ENCODE measurements at regions not wholly inside any gene's neighbourhood (a gene's known extent, or its start where the extent isn't known, plus 50 kb on each side); places are given as distances from the start of the nearest gene placed in this dataset.
"Not testable (repeated sequence)": the region's sequence is repeated elsewhere in the genome, so short reads cannot be mapped to it uniquely, and the experiment has no call there.

DNA sequence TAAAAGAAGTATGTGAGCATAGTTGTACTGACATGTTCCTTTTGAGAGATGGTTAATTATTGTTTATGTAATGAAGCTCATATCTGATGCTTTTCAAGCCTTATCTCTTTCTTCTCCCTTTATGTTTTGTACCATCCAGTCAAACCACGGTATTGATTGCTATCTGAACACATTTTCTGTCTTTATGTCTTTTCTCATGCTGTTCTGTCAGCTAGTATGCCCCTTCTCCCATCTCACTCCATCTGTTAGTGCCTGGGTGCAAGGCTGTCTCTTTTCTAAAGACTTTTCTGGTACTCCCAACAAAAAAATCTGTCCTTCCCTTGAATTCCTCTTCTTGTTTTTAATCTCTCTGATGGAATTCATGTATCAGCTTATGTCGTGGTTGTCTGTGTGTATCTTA is 883.8 kb upstream of the IGFBP7 start:
- DNase-seq = no peak

DNA sequence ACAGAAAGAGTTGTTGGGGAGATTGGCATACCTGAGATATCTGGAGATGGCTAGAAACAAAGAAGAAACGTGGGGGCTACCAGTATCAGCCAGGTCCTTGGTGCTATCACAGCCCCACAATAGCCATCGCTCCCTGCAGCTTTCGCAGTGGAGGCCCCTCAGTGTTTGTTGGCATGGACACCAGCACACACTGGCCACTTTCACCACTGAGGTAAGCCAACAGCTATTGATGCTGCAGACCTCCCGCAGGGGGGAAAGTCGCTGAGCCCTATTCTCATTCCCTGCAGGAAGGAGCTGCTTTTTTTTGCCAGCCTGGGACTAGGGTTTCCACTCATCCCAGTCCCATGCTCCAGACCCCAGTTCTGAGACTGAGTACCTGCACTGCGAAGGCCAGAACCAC is 879.2 kb upstream of the IGFBP7 start:
- DNase-seq = no peak

DNA sequence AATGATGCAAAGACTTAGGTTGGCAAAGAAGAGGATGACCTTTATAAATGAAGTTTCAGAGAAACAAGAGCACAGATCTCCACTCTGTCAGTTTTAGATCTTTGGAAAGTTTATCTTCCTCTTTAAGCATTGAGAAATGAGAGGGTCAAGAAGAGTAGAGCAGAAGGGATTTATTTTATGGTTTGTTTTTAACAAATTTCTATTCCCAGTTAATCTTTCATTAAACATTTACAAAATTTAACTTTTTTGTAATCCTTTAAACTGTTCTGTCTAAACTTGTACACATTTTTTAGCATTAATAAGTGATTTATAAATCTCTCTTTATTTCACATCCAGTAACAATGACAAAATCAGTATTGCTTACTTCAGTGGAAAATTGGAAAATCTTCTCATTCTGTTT is 875.0 kb upstream of the IGFBP7 start:
- no peak for DNase-seq

DNA sequence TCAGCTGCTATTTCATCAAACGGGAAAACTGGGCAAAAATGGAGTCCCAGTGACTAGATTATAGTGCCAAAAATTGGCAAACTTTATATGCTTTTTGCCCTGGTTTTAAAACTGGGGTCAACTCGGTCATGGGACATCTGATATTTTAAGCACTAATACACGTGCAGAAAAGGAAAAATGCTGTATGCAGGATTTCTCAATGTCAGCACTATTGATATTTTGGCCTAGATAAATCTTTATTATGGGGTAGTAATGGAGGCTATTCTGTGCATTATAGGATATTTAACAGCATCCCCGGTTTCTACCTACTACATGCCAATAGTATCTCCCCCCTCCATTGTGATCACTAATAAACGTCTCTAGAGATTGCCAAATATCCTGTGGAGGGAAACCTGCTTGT is 870.9 kb upstream of the IGFBP7 start:
- no peak for DNase-seq

DNA sequence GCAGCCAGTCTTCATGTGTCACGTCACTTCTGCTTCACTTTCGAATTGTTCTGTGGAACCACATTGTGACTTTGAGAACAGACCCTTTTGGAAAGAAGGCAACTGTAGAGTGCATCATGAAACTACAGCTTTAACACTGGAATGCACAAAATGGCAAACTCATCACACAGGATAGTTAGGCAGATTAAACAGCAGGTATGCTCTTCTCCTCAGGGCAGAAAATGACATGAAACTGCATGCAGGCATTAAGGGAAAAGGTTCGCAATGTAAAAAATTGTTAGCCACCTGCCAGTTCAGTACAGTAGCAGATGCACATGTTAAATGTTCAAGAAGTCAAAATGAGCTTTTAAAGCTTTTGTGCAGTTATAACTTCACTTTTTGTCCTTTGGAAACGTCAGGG is 864.6 kb upstream of the IGFBP7 start:
- no peak for DNase-seq

DNA sequence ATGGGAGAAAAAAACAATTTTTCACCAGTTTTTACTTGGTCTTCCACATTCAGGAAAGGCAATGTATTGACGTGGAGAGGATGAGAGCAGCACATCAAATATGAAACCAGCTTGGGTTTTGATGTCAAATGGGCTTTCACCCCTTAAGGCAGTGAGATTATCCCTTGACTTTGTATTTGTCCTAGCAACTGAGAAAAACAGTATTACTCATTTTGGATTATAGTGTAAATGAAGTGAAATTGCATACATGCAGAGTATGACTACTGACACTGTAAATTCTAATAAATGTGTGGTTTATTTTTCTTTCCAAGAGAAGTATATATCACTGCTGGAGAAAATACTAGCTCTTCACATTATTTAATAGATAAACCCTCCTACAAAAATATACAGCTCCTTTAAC is 863.6 kb upstream of the IGFBP7 start:
- DNase-seq = no peak

DNA sequence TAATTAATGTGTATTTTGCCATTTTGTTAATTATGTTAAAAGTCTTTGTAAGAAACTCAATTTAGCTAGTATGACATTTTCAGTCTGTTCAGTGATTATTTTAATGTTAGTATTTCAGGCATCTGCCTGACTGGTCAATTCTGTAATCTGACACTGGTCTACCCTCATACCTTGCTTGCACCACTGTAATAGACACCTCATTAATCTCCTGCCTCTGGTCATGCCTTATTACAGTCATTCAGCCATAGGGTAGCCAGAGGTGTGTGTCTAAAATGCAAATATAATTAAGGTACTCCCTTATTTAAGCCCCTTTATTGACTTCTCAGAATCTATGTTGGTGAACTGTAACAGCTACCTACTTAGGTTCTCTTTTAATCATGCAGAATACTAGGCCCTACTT is 861.1 kb upstream of the IGFBP7 start:
- DNase-seq = no peak

DNA sequence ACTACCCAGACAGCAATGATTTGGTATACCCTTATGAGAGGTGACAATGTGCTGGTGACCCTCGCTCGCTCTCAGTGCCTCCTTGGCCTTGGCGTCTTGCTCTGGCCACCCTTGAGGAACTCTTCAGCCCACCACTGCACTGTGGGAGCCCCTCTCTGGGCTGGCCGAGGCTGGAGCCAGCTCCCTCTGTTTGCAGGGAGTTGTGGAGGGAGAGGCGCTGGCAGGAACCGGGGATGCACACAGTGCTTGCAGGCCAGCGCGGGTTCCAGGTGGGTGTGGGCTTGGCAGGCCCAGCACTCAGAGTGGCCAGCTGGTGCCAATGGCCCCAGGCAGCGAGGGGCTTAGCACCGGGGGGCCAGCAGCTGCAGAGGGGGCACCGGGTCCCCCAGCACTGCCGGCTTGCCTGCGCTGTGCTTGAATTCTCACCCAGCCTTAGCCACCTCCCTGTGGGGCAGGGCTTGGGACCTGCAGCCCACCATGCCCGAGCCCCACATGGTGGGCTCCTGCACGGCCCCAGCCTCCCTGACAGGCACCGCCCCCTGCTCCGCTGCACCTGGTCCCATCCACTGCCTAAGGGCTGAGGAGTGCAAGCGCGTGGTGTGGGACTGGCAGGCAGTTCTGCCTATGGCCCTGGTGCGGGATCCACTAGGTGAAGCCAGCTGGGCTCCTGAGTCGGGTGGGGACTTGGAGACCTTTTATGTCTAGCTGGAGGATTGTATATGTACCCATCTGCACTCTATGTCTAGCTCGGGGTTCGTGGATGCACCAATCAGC is 857.0 kb upstream of the IGFBP7 start:
- DNase-seq = no peak

DNA sequence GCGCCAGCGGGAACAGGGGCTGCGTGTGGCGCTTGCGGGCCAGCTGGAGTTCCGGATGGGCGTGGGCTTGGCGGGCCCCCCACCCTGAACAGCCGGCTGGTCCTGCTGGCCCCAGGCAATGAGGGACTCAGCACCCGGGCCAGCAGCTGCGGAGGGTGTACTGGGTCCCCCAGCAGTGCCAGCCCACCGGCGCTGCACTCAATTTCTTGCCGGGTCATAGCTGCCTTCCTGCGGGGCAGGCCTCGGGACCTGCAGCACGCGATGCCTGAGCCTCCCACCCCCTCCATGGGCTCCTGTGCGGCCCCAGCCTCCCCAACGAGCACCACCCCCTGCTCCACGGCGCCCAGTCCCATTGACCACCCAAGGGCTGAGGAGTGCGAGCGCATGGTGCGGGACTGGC is 855.2 kb upstream of the IGFBP7 start:
- not testable (repeated sequence) for DNase-seq

DNA sequence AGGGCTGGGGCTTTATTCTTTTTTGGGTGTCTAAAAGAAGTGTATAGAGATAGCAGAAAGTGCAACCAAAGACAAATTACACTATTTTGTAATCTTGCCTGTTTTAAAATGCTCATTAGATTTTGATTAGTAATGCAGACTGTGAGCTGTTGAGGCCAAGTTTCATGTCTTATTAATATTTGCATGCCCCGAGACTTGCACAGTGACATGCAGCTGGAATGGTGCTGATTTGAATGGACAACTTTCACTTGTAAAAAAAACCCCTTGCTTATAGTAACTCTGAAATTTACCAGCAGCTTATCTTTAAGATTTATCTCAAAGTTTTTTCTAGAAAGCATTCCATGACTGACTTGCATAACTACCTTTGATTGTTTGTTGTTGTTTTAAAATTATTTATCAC is 835.1 kb upstream of the IGFBP7 start:
- DNase-seq = no peak

DNA sequence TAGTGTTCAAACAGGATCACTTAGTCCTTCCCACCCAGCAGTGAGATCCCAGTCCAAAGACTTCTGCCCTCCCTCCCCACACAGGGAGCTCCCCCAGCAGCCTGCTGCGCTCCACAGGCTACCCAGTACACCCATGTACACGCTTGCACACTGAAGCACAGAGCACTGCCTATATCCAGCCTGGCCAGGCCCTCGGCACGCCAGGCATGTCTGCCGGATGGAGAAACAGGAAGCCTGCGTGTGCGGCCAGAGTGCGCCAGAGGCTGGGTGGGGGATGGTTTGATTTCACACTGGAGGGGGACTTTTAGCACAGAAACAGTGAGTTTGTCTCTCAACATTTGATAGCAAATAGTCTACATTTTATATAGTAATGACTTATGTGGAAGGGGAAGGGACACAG is 833.5 kb upstream of the IGFBP7 start:
- no peak for DNase-seq

DNA sequence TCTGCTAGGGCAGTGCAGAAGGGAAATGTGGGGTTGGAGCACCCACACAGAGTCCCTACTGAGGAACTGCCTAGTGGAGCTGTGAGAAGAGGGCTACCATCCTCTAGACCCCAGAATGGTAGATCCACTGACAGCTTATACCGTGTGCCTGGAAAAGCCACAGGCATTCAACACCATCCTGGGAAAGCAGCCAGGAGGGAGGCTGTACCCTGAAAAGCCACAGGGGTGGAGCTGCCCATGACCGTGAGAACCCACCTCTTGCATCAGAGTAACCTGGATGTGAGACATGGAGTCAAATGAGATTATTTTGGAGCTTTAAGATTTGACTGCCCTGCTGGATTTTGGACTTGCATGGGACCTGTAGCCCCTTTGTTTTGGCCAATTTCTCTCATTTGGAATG is 827.1 kb upstream of the IGFBP7 start:
- not testable (repeated sequence) for DNase-seq

DNA sequence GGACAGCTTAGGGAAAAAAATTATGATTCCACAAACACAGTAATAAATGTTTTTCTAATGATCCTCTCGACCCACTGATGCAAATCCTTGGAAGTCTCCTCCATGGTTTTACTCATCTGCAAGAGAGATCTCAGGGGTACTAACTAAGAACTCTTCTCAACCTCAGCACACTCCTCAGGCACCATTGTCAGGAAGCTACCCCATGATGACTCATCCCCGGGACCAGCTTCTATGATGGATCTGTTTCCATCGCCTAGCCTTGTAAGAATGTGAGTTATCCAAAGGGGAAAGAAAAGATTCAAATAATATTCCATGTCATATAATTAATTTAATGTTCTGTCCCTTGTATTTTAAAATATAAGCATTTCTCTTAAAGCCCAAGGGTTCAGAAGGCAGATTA is 816.1 kb upstream of the IGFBP7 start:
- DNase-seq = no peak

DNA sequence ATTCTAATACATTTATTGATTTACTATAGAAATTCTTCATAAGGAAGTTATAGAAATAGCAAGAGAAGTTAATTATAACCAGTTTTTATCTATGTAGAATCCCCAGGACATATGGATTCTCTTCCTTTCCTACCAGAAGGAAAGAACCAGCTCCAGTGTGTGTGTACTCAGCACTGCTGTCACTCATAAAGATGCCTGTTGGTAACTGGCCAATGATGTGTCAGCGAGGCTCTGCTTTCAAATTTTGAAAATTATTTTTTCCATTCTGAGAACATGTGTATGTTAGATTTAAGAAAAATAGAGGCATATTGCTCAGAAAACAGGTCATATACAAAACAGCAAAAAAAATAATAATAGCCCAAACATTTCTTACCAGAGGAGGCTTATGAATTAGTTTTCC is 814.8 kb upstream of the IGFBP7 start:
- DNase-seq = no peak

DNA sequence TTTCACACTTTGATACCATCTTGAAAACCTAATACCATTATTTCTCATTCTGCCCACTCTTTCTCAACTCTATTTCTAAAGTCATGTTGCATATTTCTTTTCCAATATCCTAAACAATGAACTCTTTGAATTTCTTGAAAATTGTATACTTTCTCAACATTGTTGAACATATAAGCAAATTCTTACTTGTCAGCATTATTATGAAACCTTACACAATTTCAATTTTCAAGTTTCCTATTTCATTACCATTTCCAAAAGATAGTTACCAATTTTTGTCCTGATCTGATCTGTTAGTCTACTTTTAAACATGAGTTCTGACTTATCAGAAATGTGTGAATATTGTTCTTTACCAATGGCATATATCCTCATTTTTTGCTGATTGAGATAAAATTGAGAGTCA is 806.3 kb upstream of the IGFBP7 start:
- DNase-seq = no peak

DNA sequence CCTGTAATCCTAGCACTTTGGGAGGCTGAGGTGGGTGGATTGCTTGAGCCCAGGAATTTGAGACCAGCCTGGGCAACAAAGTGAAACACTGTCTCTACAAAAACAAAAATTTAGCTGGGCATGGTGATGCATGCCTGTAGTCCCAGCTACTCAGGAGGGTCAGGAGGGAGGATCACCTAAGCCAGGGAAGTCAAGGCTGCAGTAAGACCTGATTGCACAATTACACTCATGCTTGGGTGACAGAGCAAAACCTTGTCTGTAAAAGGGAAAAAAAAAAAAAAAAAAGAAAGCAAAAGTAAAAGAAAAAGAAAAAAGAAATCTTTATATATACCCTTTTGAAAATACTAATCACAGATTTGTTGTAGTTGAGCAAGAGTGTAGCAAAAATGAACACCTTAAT is 801.0 kb upstream of the IGFBP7 start:
- no peak for DNase-seq

DNA sequence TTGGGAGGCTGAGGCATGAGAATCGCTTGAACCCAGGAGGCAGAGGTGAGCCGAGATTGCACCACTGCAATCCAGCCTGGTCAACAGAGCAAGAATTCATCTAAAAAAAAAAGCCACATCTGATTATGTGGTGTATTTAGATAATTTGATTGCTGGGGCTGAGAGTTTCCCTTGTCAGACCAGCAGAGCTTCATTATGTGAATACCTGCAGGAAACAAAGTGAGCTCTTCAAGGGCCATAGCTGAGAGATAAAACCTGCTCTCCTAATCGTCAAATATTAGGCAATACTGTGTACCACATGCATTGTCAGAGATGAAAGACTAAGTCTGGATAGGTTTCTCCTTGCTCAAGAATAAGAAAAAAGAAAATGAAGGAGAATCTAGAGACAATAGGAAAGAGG is 800.0 kb upstream of the IGFBP7 start:
- no peak for DNase-seq

DNA sequence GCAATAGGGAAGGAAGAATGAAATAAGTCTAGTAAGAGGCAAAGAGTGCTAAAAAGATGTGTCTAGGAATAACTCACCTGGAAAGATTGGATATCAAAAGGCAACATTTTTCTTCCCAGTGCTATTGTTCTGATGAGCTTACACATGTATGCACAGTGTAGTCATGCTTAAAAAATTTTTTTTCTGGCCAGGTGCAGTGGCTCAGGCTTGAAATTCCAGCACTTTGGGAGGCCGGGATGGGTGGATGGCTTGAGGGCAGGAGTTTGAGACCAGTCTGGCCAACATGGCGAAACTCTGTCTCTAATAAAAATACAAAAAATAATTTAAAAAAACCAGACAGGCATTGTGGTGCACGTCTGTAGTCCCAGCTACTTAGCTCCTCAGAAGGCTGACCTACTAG is 795.8 kb upstream of the IGFBP7 start:
- no peak for DNase-seq

DNA sequence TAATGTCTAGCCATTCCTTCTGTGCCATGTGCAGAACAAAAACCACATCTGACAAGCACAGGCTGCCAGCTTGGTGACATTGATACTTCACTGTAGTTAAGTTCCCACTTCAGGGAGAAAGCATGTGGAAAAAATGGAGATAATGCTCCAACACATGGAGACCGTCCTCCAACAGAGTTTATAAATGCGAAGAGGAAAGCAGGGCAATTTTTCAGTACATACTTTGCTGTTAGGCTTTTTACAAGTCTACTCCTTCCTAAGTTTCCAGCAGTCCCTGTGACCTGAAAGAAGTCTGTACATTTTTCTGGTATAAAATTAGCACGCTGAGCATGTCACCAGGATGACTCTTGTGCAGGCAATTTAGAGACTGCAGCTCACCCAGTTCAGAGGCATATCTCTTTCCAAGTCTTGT is 766.9 kb upstream of the IGFBP7 start:
- no peak for DNase-seq

DNA sequence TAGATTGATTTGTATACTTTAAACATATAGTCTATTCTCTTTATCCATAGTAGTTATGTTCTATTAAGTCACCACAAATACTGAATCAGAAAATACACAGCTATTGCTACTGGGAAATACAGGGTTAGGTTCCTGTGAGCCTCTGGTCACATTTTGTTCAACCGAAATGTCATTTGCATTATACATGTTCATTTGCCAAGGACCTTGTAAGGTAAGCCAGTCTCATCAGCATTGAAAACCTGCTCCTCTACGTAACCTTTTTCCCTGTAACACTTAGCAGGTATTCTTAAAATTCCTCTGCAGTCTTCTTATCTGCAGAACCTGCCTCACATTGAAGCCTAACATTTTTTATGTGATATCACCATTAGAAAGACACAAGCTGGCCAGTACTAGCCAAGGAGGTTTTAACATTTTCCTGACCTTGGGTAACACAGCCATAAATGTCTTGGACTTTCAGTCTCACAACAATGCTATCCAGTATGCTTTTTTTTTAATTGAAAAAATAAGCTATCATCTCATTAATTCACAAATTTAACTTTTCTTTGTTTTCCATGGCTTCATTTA is 765.7 kb upstream of the IGFBP7 start:
- DNase-seq = no peak

DNA sequence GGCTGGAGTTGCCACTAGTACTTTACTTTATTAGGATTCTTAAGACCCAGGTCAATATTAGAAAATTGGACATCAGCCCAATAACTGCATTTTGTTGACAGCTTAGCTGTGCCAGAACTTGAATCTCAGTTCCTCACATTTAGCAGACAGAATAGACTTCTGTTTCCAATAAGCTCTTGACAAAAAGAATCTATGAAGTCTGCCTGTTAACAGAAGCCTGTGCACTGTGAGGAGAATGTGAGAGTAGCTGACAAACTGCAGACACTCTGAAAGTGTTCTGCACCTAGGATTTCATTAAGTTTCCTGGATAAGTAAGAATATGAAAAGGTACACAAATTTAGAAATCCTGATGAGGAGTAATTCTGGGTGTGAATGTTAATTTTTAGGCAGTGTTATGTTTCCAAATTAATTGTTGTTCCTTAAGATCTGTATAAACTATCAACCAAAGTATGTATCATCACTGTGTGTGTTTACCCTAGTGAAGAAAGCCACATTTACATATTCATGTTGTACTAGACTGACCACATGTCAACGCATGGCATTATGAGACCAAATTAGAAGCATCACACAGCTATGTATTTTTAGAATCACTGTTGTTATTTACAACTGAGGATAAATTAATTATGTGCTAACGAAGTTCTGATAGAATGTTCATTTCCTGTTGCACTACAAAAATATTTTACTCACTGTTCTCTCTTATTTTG is 756.4 kb upstream of the IGFBP7 start:
- DNase-seq = no peak

DNA sequence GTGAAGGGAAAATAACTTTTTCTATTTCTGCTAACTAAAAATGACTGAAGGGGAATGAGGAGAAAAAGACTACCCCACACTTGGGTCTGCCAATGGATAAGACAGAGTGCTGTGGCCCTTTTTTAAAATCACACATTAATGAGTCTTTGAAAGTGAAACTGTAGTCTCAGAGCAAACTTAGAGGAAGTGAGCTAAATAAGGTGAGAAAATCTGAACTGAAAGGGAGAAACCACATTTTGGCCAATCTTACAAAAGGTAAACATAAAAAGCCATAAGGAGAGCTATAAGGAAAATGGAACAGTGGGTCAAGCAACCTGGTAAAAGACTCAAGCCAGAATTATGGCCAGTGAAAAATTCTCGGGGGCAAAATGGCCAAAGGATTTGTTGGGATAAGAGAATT is 755.1 kb upstream of the IGFBP7 start:
- no peak for DNase-seq

DNA sequence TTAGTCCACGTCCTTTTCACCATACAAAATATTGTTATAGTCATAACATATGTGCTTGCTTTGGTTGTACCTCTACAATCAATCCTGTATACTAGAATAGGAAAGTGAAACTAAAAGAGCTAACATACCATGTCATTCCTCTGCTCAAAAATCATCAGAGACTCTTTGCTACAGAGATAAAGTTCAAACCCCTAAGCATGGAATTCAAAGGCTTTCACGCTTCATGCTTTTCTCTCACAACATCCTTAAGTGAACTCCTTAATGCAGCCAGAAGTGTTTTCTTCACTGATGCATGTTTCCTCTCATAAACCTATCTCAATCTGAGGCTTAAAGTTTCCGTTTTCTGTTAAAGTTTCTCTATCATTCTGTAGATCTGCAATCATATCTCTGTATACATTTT is 744.6 kb upstream of the IGFBP7 start:
- no peak for DNase-seq

DNA sequence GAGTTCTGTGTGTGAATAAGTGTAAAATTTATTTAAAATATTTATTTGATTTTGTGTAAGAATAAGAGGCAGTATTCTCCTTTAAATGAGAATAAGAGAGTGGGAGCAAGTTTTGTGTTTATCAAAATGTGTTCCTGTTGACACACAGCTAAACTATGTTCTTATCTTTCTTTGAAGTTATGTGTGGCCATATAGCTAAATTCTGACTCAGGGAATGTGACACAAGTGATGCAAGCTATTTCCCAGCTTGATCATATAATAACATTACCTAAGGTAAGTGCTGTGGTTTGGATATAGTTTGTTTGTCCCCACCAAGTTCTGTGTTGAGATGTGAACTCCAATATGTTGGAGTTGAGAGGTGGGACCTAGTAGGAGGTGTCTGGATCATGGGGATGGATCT is 740.0 kb upstream of the IGFBP7 start:
- no peak for DNase-seq

DNA sequence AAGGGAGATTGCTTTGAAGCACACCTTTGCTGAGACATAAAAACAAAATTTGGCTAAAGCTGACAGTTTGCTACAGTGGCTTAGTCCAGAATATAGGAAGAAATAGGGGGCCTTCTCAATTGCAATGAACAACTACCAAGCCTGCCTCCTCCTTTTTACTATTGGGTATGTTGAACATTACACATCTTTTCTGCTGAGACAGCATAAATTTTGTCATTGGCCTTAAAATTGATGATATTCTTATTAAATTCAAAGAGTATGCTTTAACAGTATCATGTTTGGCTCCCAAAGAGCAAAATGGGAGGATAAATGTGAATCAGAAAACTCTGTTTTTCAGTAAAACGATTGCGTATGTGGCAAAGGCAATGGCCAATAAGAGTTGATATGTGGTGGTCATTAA is 721.9 kb upstream of the IGFBP7 start:
- DNase-seq = no peak

Data from NCI-H1092 treated with DMSO at 0.1 percent for 48 hours (cell line).